GM23338 (cell line): ENCODE measurements at regions not wholly inside any gene's neighbourhood (a gene's known extent, or its start where the extent isn't known, plus 50 kb on each side); places are given as distances from the start of the nearest gene placed in this dataset.

Source experiments
- ATAC-seq: fragments of 200-7000 bp; cut with Tn5 transposase; 3 replicates; pipeline ENCODE4 v1.9.1; 2020
- DNase-seq: peaks from one replicate; pipeline ENCODE4 v3.0.0-alpha.2; 2015; ENCODE audit warnings: low spot score
- H2AFZ ChIP-seq: fragments of 200-600 bp; sonication (generic); 2 replicates; pipeline ENCODE4 v1.8.0; 2016; ENCODE audit warnings: antibody characterized with exemption, mild to moderate bottlenecking, moderate library complexity
- H3F3A ChIP-seq: fragments of 200-600 bp; sonication (generic); replicated peaks from 2 replicates; pipeline ENCODE4 v1.8.0; 2017; ENCODE audit warnings: antibody characterized with exemption, mixed run types, low read depth
- H3K27ac ChIP-seq: fragments of 200-600 bp; sonication (generic); 2 replicates; pipeline ENCODE4 v1.6.1; 2016; ENCODE audit warnings: low read depth
- H3K27me3 ChIP-seq: fragments of 200-600 bp; sonication (generic); 2 replicates; pipeline ENCODE4 v1.8.0; 2016; ENCODE audit warnings: mild to moderate bottlenecking, mixed run types, moderate library complexity; ENCODE audit not compliant: insufficient read depth
- H3K36me3 ChIP-seq: fragments of 200-600 bp; sonication (generic); 2 replicates; pipeline ENCODE4 v1.8.0; 2016; ENCODE audit warnings: mild to moderate bottlenecking; ENCODE audit not compliant: insufficient read depth
- H3K4me1 ChIP-seq: fragments of 200-600 bp; sonication (generic); 2 replicates; pipeline ENCODE4 v1.8.0; 2016; ENCODE audit warnings: mild to moderate bottlenecking, moderate library complexity; ENCODE audit not compliant: insufficient read depth
- H3K4me2 ChIP-seq: fragments of 200-600 bp; sonication (generic); 2 replicates; pipeline ENCODE4 v1.7.1; 2017; ENCODE audit warnings: mixed run types
- H3K4me3 ChIP-seq: fragments of 200-600 bp; sonication (generic); 2 replicates; pipeline ENCODE4 v1.6.1; 2016; ENCODE audit warnings: mixed run types
- H3K79me2 ChIP-seq: fragments of 200-600 bp; sonication (generic); replicated peaks from 2 replicates; pipeline ENCODE4 v1.8.0; 2017; ENCODE audit warnings: mild to moderate bottlenecking; ENCODE audit not compliant: insufficient read depth
- H3K9me2 ChIP-seq: fragments of 200-600 bp; sonication (generic); 2 replicates; pipeline ENCODE4 v1.8.0; 2017; ENCODE audit not compliant: insufficient read depth
- H4K20me1 ChIP-seq: fragments of 200-600 bp; sonication (generic); replicated peaks from 2 replicates; pipeline ENCODE4 v1.8.0; 2017; ENCODE audit warnings: mild to moderate bottlenecking; ENCODE audit not compliant: insufficient read depth
- H3K27ac Mint-ChIP-seq: 2 replicates; pipeline ENCODE4 v1.8.0; 2020; ENCODE audit warnings: inconsistent platforms, mild to moderate bottlenecking, moderate library complexity, mixed read lengths
- H3K27me3 Mint-ChIP-seq: 3 replicates; pipeline ENCODE4 v1.8.0; 2022; ENCODE audit warnings: low read depth, mild to moderate bottlenecking, moderate library complexity, mixed read lengths, inconsistent platforms; ENCODE audit not compliant: insufficient read depth, poor library complexity
- H3K36me3 Mint-ChIP-seq: 3 replicates; pipeline ENCODE4 v1.8.0; 2021; ENCODE audit warnings: low read depth, mild to moderate bottlenecking, inconsistent platforms, moderate library complexity, mixed read lengths
- H3K4me1 Mint-ChIP-seq: 3 replicates; pipeline ENCODE4 v1.8.0; 2020; ENCODE audit warnings: mild to moderate bottlenecking, inconsistent platforms, mixed read lengths
- H3K4me3 Mint-ChIP-seq: 3 replicates; pipeline ENCODE4 v1.8.0; 2021; ENCODE audit warnings: moderate library complexity, mild to moderate bottlenecking, inconsistent platforms, mixed read lengths
- H3K9me3 Mint-ChIP-seq: 3 replicates; pipeline ENCODE4 v1.8.0; 2020; ENCODE audit warnings: moderate library complexity, mild to moderate bottlenecking, inconsistent platforms, mixed read lengths
- CREB1 ChIP-seq: fragments of 250-450 bp; sonication (Bioruptor Pico); IDR thresholded peaks from 2 replicates; pipeline ENCODE4 v1.5.0; 2020; ENCODE audit warnings: low read depth, mild to moderate bottlenecking, moderate library complexity
- EZH2 ChIP-seq: fragments of 200-600 bp; sonication (generic); IDR thresholded peaks from one replicate; pipeline ENCODE4 v1.8.0; 2017; ENCODE audit warnings: antibody characterized with exemption, mild to moderate bottlenecking, low read depth; ENCODE audit not compliant: unreplicated experiment
- EZH2phosphoT487 ChIP-seq: fragments of 200-600 bp; sonication (generic); IDR thresholded peaks from one replicate; pipeline ENCODE4 v1.8.1; 2018; ENCODE audit warnings: antibody characterized with exemption; ENCODE audit not compliant: unreplicated experiment
- JUNB ChIP-seq: IDR thresholded peaks from one replicate; pipeline ENCODE4 v1.6.1; 2016; ENCODE audit warnings: antibody characterized with exemption; ENCODE audit not compliant: unreplicated experiment
- NANOG ChIP-seq: IDR thresholded peaks from 2 replicates; pipeline ENCODE4 v1.6.1; 2016; ENCODE audit warnings: antibody characterized with exemption, borderline replicate concordance
- POLR2AphosphoS5 ChIP-seq: IDR thresholded peaks from 2 replicates; pipeline ENCODE4 v1.6.1; 2016; ENCODE audit warnings: antibody characterized with exemption, low read depth
- REST ChIP-seq: IDR thresholded peaks from one replicate; pipeline ENCODE4 v1.6.1; 2018; ENCODE audit warnings: antibody characterized with exemption; ENCODE audit not compliant: unreplicated experiment
- STAT1 ChIP-seq: IDR thresholded peaks from one replicate; pipeline ENCODE4 v1.6.1; 2016; ENCODE audit warnings: antibody characterized with exemption; ENCODE audit not compliant: unreplicated experiment
- ZNF114 ChIP-seq: fragments of 250-450 bp; sonication (Bioruptor Pico); IDR thresholded peaks from 2 replicates; pipeline ENCODE4 v1.5.0; 2020; ENCODE audit warnings: mild to moderate bottlenecking, moderate library complexity
- ZNF331 ChIP-seq: fragments of 250-450 bp; sonication (Bioruptor Pico); IDR thresholded peaks from 2 replicates; pipeline ENCODE4 v1.5.0; 2020; ENCODE audit warnings: low read depth, mild to moderate bottlenecking, moderate library complexity
- ZNF462 ChIP-seq: fragments of 250-450 bp; sonication (Bioruptor Pico); IDR thresholded peaks from 2 replicates; pipeline ENCODE4 v1.5.0; 2020; ENCODE audit warnings: mild to moderate bottlenecking, moderate library complexity
- TF ChIP-seq, protein P1 (sequence below): IDR thresholded peaks from 2 replicates; pipeline ENCODE4 v1.6.1; 2016; ENCODE audit warnings: antibody characterized with exemption
- TF ChIP-seq, protein P2 (sequence below), 2 experiments: fragments of 200-600 bp in 1 of 2; sonication (generic) in 1 of 2; conservative IDR thresholded peaks; 2 replicates each; pipeline versions ENCODE4 v1.5.1 to v1.6.1; 2016 to 2017; ENCODE audit warnings: antibody characterized with exemption in 2 of 2, low read depth in 2 of 2, mild to moderate bottlenecking in 2 of 2, moderate library complexity in 1 of 2

DNA sequence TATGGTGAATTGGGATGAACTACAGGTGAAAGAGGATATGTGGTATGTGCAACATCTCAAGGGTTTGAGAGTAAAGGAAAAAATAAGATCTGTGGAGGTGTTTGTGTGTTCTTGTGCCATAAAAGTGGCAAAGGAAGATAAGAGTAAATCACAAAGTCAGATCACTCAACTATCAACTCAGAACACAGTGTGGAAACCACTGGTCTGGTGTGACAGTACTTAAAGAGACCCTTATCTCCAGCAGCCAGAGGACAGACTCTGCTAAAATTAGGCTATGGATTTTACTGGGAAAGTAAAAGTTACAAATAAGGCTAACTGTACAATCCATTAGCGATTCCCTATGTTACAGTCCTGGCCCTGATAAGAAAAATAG lies 54.0 kb upstream of the PRDM8 start:
- Histone ChIP-seq H2AFZ (no peak overlapping the region), H3K79me2 (no peaks in the 10 kb centered on the region), H4K20me1 (no peaks in the 10 kb centered on the region), H3K4me3 (no peak overlapping the region), H3K9me2 (no peaks in the 10 kb centered on the region; the same call in 1 of the 2 replicates), H3K4me2 (no peak overlapping the region), H3K27ac (no peak overlapping the region), H3K27me3 (no peaks in the 10 kb centered on the region), H3K36me3 (no peaks in the 10 kb centered on the region), H3K4me1 (no peaks in the 10 kb centered on the region), H3F3A (no peaks in the 10 kb centered on the region)
- H3K27me3 Mint-ChIP-seq, result no peaks in the 10 kb centered on the region
- no peak overlapping the region for H3K27ac Mint-ChIP-seq
- H3K4me1 Mint-ChIP-seq, result no peaks in the 10 kb centered on the region
- DNase-seq (no peak), ATAC-seq (no peak)
- no peaks in the 10 kb centered on the region for H3K9me3 Mint-ChIP-seq
- no peaks in the 10 kb centered on the region for H3K36me3 Mint-ChIP-seq
- TF ChIP-seq ZNF114 (CRISPR knock-in tag), result no peak
- no peak for TF ChIP-seq POLR2AphosphoS5
- TF ChIP-seq, protein P1, sequence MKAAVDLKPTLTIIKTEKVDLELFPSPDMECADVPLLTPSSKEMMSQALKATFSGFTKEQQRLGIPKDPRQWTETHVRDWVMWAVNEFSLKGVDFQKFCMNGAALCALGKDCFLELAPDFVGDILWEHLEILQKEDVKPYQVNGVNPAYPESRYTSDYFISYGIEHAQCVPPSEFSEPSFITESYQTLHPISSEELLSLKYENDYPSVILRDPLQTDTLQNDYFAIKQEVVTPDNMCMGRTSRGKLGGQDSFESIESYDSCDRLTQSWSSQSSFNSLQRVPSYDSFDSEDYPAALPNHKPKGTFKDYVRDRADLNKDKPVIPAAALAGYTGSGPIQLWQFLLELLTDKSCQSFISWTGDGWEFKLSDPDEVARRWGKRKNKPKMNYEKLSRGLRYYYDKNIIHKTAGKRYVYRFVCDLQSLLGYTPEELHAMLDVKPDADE, result no peak
- TF ChIP-seq EZH2, result no peak
- TF ChIP-seq, protein P2, sequence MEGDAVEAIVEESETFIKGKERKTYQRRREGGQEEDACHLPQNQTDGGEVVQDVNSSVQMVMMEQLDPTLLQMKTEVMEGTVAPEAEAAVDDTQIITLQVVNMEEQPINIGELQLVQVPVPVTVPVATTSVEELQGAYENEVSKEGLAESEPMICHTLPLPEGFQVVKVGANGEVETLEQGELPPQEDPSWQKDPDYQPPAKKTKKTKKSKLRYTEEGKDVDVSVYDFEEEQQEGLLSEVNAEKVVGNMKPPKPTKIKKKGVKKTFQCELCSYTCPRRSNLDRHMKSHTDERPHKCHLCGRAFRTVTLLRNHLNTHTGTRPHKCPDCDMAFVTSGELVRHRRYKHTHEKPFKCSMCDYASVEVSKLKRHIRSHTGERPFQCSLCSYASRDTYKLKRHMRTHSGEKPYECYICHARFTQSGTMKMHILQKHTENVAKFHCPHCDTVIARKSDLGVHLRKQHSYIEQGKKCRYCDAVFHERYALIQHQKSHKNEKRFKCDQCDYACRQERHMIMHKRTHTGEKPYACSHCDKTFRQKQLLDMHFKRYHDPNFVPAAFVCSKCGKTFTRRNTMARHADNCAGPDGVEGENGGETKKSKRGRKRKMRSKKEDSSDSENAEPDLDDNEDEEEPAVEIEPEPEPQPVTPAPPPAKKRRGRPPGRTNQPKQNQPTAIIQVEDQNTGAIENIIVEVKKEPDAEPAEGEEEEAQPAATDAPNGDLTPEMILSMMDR (conservative IDR thresholded peaks at IDR 0.05; ENCODE audit: low read depth in 2 of 2), result no peak
- no peak for TF ChIP-seq JUNB
- TF ChIP-seq CREB1, result no peak
- TF ChIP-seq STAT1, result no peak
- TF ChIP-seq ZNF462 (CRISPR knock-in tag), result no peak
- TF ChIP-seq REST, result no peak
- TF ChIP-seq ZNF331 (CRISPR knock-in tag), result no peak
- no peak for TF ChIP-seq EZH2phosphoT487
- no peak for TF ChIP-seq NANOG
- no peak overlapping the region for H3K4me3 Mint-ChIP-seq
